ENCODE measurements at regions not wholly inside any gene's neighbourhood (a gene's known extent, or its start where the extent isn't known, plus 50 kb on each side); places are given as distances from the start of the nearest gene placed in this dataset.
A peak's percentile ranks its signal among the peaks of the same experiment; 100 is the strongest.

DNA sequence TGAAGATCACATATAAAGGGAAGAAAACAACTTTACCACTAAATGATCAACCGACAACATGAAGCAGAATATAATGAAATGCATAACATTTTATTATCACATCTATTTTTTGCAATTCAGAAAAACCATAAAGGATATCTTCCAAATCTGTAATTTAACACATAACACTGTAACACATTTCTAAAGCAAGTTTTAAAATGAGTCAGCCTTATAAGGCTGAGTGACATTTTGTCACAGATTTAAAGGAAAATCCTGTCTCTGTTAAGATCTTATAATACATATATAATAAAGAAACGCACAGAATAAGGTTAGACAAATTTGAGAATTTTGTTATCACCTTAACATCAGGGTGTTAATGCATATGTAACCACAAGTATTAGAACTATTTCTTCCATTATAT is 198.4 kb upstream of the RASA1 start:
- no peak for TF ChIP-seq ZFX (IDR thresholded peaks at IDR 0.05)
- TF ChIP-seq, protein P1, sequence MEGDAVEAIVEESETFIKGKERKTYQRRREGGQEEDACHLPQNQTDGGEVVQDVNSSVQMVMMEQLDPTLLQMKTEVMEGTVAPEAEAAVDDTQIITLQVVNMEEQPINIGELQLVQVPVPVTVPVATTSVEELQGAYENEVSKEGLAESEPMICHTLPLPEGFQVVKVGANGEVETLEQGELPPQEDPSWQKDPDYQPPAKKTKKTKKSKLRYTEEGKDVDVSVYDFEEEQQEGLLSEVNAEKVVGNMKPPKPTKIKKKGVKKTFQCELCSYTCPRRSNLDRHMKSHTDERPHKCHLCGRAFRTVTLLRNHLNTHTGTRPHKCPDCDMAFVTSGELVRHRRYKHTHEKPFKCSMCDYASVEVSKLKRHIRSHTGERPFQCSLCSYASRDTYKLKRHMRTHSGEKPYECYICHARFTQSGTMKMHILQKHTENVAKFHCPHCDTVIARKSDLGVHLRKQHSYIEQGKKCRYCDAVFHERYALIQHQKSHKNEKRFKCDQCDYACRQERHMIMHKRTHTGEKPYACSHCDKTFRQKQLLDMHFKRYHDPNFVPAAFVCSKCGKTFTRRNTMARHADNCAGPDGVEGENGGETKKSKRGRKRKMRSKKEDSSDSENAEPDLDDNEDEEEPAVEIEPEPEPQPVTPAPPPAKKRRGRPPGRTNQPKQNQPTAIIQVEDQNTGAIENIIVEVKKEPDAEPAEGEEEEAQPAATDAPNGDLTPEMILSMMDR (conservative IDR thresholded peaks at IDR 0.05): no peak

DNA sequence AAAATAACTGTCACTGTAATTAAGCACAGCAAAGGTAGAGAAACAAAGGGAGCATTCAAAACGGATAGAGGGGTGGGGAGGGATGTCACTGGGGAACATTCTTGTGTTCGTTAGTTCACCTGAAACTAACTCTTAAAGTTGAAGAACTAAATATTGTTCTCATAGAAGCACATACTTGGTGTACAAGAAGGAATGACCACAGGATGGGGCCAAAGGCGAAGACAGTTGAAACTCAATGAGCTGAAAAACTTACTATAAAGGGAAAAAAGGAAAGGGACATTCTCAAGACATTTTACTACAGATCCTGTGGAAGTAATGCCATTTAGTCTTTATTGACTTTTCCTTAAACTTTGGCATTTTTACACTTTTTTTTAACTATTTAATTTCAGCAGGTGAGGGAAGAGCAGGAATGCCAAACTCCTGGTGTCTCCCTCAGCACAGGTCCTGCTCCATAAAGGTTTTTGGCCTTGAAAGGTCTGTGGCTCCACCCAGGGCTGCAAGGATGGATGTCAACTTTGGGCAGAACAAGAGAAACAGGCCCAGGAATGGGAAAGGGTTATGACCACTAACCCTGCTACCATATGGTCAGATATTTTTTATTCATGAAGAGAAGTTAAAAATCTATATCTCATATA is 197.6 kb upstream of the RASA1 start:
- H3K27ac ChIP-seq: no peak overlapping the region
- TF ChIP-seq, protein P1 (conservative IDR thresholded peaks at IDR 0.05): peak; percentile 44
- no peak for TF ChIP-seq ZFX (IDR thresholded peaks at IDR 0.05)

More for the DNA sequence above, 198.4 kb upstream of the RASA1 start:
- no peak overlapping the region for H3K27ac ChIP-seq

DNA sequence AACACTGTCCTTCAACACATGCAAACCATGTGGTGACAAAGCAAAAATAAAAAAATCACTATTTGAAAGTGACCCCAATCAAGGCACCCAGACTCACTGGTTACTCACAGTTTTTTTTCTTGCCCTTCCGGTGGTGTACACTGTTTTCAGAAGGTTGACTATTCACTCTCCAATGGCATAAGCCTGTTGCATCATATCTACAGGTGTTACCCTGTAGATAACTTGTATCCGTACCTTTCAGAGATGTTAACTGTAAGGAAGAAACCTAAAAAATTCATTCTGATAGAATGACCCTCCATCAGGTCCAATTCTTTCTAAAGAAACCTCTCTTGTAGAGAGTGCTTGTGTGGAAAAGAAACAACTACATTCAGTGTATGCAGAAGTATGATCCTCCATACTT is 193.6 kb upstream of the RASA1 start:
- TF ChIP-seq ZFX (IDR thresholded peaks at IDR 0.05): no peak
- TF ChIP-seq, protein P1 (conservative IDR thresholded peaks at IDR 0.05): no peak
- no peak overlapping the region for H3K27ac ChIP-seq

GRCh38 chr5:87074934-87075541 is 192.6 kb upstream of the RASA1 start:
- TF ChIP-seq, protein P1 (conservative IDR thresholded peaks at IDR 0.05): no peak
- no peak for TF ChIP-seq ZFX (IDR thresholded peaks at IDR 0.05)
- no peak overlapping the region for H3K27ac ChIP-seq

GRCh38 chr5:87076411-87076810 is 191.3 kb upstream of the RASA1 start:
- H3K27ac ChIP-seq: no peak overlapping the region
- no peak for TF ChIP-seq ZFX (IDR thresholded peaks at IDR 0.05)
- TF ChIP-seq, protein P1 (conservative IDR thresholded peaks at IDR 0.05): no peak

DNA sequence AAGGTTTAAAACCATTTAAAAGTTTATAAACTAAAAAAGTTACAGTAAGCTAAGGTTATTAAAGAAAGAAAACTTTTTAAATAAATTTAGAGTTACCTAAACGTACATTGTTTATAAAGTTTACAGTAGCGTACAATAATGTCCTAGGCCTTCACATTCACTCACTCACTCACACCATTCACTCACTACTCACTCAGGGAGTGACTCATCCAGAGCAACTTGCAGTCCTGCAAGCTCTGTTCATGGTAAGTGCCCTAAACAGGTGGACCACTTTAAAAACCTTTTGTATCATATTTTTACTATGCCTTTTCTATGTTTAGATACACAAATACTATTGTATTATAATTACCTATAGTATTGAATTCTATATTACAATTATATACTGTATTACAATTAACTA is 190.8 kb upstream of the RASA1 start:
- no peak overlapping the region for H3K27ac ChIP-seq
- no peak for TF ChIP-seq ZFX (IDR thresholded peaks at IDR 0.05)
- TF ChIP-seq, protein P1 (conservative IDR thresholded peaks at IDR 0.05): no peak

DNA sequence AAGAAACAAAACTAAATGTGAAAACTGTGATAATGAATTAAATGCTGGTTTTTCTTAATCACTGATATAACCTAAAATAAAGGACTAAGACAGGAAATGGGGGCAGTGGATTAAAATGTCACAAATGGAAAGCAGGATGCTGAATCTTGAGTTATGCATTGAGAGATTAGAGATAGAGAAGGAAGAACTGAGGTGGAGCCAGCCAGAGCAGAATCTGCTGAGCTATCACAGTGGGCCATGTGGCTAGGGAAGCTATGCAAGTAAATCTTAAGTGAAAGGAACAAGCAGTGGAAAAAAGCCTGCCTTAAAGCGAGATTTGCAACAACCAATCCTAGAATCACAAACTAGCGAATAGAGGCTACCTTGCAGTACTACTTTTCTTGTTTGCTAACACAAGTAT is 188.5 kb upstream of the RASA1 start:
- TF ChIP-seq, protein P1 (conservative IDR thresholded peaks at IDR 0.05): no peak
- TF ChIP-seq ZFX (IDR thresholded peaks at IDR 0.05): no peak
- no peak overlapping the region for H3K27ac ChIP-seq
